KMS-11 (cell line): ENCODE measurements at regions not wholly inside any gene's neighbourhood (a gene's known extent, or its start where the extent isn't known, plus 50 kb on each side); places are given as distances from the start of the nearest gene placed in this dataset.
"Not testable (repeated sequence)": the region's sequence is repeated elsewhere in the genome, so short reads cannot be mapped to it uniquely, and the experiment has no call there.

ENCODE experiments used
- H2AFZ ChIP-seq: fragments of 200-600 bp; sonication (generic); 2 replicates; pipeline ENCODE4 v1.6.1; 2016; ENCODE audit warnings: antibody characterized with exemption, mixed run types, low read depth
- H3K27ac ChIP-seq: fragments of 200-600 bp; sonication (generic); 2 replicates; pipeline ENCODE4 v1.6.1; 2016; ENCODE audit warnings: mild to moderate bottlenecking, mixed run types
- H3K27me3 ChIP-seq: fragments of 200-600 bp; sonication (generic); 2 replicates; pipeline ENCODE4 v1.6.1; 2017; ENCODE audit warnings: mild to moderate bottlenecking, low read depth, mixed run types, moderate library complexity; ENCODE audit not compliant: insufficient read depth
- H3K36me3 ChIP-seq: fragments of 200-600 bp; sonication (generic); 2 replicates; pipeline ENCODE4 v1.6.1; 2017; ENCODE audit warnings: mild to moderate bottlenecking, mixed run types; ENCODE audit not compliant: insufficient read depth
- H3K4me1 ChIP-seq: fragments of 200-600 bp; sonication (generic); 2 replicates; pipeline ENCODE4 v1.6.1; 2016; ENCODE audit warnings: mild to moderate bottlenecking, low read depth, mixed run types; ENCODE audit not compliant: poor library complexity, severe bottlenecking
- H3K4me2 ChIP-seq: fragments of 200-600 bp; sonication (generic); 2 replicates; pipeline ENCODE4 v1.7.0; 2016; ENCODE audit warnings: mild to moderate bottlenecking, mixed run types
- H3K4me3 ChIP-seq: fragments of 200-600 bp; sonication (generic); IDR thresholded peaks from 2 replicates; pipeline ENCODE4 v1.6.1; 2017; ENCODE audit warnings: low read depth, low read length, mixed read lengths; ENCODE audit not compliant: insufficient read depth
- H3K79me2 ChIP-seq: fragments of 200-600 bp; sonication (generic); 2 replicates; pipeline ENCODE4 v1.6.1; 2016; ENCODE audit warnings: low read depth, mixed run types; ENCODE audit not compliant: insufficient read depth
- H3K9ac ChIP-seq: fragments of 200-600 bp; sonication (generic); 2 replicates; pipeline ENCODE4 v1.6.1; 2016; ENCODE audit warnings: mild to moderate bottlenecking, mixed run types
- H4K20me1 ChIP-seq: fragments of 200-600 bp; sonication (generic); 2 replicates; pipeline ENCODE4 v1.6.1; 2016; ENCODE audit warnings: mild to moderate bottlenecking, mixed run types; ENCODE audit not compliant: insufficient read depth
- CTCF ChIP-seq: fragments of 200-600 bp; sonication (generic); conservative IDR thresholded peaks from 2 replicates; pipeline ENCODE4 v1.6.1; 2017; ENCODE audit warnings: low read depth, mild to moderate bottlenecking, antibody characterized with exemption, low read length, moderate library complexity, mixed read lengths

GRCh38 chr17:34081269-34081668 lies 173.8 kb upstream of the CCL2 start:
- no peak overlapping the region for H3K4me3 ChIP-seq
- H2AFZ ChIP-seq, result no peak overlapping the region
- H3K4me2 ChIP-seq, result no peak overlapping the region
- H3K27ac ChIP-seq, result no peak overlapping the region
- peak; percentile 54 for TF ChIP-seq CTCF
- H4K20me1 ChIP-seq, result no peaks in the 10 kb centered on the region
- H3K4me1 ChIP-seq, result no peaks in the 10 kb centered on the region
- H3K79me2 ChIP-seq, result no peaks in the 10 kb centered on the region
- H3K9ac ChIP-seq, result no peak overlapping the region
- no peaks in the 10 kb centered on the region for H3K36me3 ChIP-seq
- H3K27me3 ChIP-seq, result no peaks in the 10 kb centered on the region

- Histone ChIP-seq H3K4me2 (no peak overlapping the region), H3K9ac (no peak overlapping the region), H3K79me2 (no peaks in the 10 kb centered on the region), H4K20me1 (no peaks in the 10 kb centered on the region), H3K36me3 (no peaks in the 10 kb centered on the region), H2AFZ (no peak overlapping the region), H3K4me1 (no peaks in the 10 kb centered on the region), H3K27ac (no peak overlapping the region), H3K4me3 (no peak overlapping the region), H3K27me3 (no peaks in the 10 kb centered on the region)
- no peak for TF ChIP-seq CTCF
These were observed 172.7 kb upstream of the CCL2 start for GRCh38 chr17:34082404-34082803.

- H4K20me1 ChIP-seq, H3K79me2 ChIP-seq, H3K4me3 ChIP-seq, H2AFZ ChIP-seq, H3K4me1 ChIP-seq, H3K27me3 ChIP-seq, H3K36me3 ChIP-seq, H3K27ac ChIP-seq, H3K9ac ChIP-seq, H3K4me2 ChIP-seq: not testable (repeated sequence)
These were observed 166.0 kb upstream of the CCL2 start for GRCh38 chr17:34089042-34089441.

DNA sequence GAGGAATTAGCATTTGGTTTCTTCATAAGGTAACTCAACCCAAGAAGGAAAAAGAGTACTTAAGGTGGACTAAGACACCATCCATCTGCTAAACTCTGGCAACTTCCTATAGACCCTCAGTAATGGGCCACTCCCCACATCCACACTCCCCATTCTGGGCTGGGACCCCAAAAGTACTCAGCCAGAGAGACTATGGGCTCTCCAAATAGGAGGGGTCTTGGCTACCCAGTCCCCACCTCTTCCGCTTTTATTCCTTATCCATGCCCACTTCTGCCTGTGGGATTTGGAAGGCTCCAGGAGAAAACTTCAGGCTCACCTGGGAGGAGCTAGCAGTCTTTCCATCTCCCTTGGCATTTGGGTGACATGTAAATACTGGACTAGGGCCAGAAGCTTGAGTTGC lies 164.5 kb upstream of the CCL2 start:
- H3K4me1 ChIP-seq, result no peaks in the 10 kb centered on the region
- no peaks in the 10 kb centered on the region for H3K36me3 ChIP-seq
- TF ChIP-seq CTCF, result no peak
- H4K20me1 ChIP-seq, result no peaks in the 10 kb centered on the region
- no peaks in the 10 kb centered on the region for H3K27me3 ChIP-seq
- no peak overlapping the region for H3K9ac ChIP-seq
- no peaks in the 10 kb centered on the region for H3K79me2 ChIP-seq
- H3K27ac ChIP-seq, result no peak overlapping the region
- H2AFZ ChIP-seq, result no peak overlapping the region
- no peak overlapping the region for H3K4me3 ChIP-seq
- H3K4me2 ChIP-seq, result no peak overlapping the region

GRCh38 chr17:34091975-34092374 lies 163.1 kb upstream of the CCL2 start:
- H3K9ac ChIP-seq, result no peak overlapping the region
- no peaks in the 10 kb centered on the region for H3K36me3 ChIP-seq
- H3K4me1 ChIP-seq, result no peaks in the 10 kb centered on the region
- H3K27me3 ChIP-seq, result no peaks in the 10 kb centered on the region
- H3K27ac ChIP-seq, result no peak overlapping the region
- H3K4me2 ChIP-seq, result no peak overlapping the region
- H3K79me2 ChIP-seq, result no peaks in the 10 kb centered on the region
- no peaks in the 10 kb centered on the region for H4K20me1 ChIP-seq
- H3K4me3 ChIP-seq, result no peak overlapping the region
- no peak overlapping the region for H2AFZ ChIP-seq
- TF ChIP-seq CTCF, result no peak
